ENCODE measurements at regions not wholly inside any gene's neighbourhood (a gene's known extent, or its start where the extent isn't known, plus 50 kb on each side); places are given as distances from the start of the nearest gene placed in this dataset.

DNA sequence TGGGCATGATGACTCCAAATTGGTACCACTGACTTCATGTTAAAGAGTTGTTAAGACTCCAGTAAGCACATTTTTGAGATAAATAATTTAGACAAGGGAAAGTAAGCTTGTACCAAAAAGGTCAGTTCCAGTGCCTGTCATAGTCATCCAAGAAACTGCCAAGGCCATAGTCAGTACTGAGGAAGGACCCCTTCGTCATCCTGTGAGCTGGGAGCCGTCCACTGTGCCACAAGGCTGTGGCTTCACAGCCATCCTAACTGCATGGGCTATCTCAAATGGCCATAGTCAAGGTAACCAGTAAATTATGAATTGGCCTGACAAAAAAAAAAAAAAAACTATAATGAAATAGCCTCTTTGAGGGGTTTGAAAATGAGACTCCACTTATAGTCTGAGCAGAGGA lies 207.2 kb downstream of the C7orf25 start:
- TF ChIP-seq POLR2A (IDR thresholded peaks at IDR 0.05) (no peak), POLR2AphosphoS5 (IDR thresholded peaks at IDR 0.05) (no peak)
- TF ChIP-seq, protein P1, sequence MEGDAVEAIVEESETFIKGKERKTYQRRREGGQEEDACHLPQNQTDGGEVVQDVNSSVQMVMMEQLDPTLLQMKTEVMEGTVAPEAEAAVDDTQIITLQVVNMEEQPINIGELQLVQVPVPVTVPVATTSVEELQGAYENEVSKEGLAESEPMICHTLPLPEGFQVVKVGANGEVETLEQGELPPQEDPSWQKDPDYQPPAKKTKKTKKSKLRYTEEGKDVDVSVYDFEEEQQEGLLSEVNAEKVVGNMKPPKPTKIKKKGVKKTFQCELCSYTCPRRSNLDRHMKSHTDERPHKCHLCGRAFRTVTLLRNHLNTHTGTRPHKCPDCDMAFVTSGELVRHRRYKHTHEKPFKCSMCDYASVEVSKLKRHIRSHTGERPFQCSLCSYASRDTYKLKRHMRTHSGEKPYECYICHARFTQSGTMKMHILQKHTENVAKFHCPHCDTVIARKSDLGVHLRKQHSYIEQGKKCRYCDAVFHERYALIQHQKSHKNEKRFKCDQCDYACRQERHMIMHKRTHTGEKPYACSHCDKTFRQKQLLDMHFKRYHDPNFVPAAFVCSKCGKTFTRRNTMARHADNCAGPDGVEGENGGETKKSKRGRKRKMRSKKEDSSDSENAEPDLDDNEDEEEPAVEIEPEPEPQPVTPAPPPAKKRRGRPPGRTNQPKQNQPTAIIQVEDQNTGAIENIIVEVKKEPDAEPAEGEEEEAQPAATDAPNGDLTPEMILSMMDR (IDR thresholded peaks at IDR 0.05): no peak

Measured in transverse colon (tissue), 4 donors.